HCT116 (cell line): ENCODE measurements at regions not wholly inside any gene's neighbourhood (a gene's known extent, or its start where the extent isn't known, plus 50 kb on each side); places are given as distances from the start of the nearest gene placed in this dataset.

Experiments used
- ATAC-seq: fragments of 200-7000 bp; cut with Tn5 transposase; 2 replicates; pipeline ENCODE4 v1.9.1; 2020; ENCODE audit warnings: mild to moderate bottlenecking, moderate library complexity
- BruUV-seq: library from RNA; stranded (reverse); fragments of 400-500 nt; replicated peaks from 2 replicates; lab custom pipeline; 2021; lab: Mats Ljungman, UMichigan
- CTCF ChIA-PET: fragments of 300-600 bp; sonication (Branson Sonifier 250); formaldehyde crosslinking; loops from one replicate; lab custom pipeline; 2021; ENCODE audit warnings: antibody characterized with exemption; lab: Charles Lee
- POLR2A ChIA-PET: fragments of 300-600, 350-600 bp; sonication (Branson Sonifier 250); formaldehyde crosslinking; loops from one replicate; lab custom pipeline; 2021; ENCODE audit warnings: antibody characterized with exemption; lab: Charles Lee
- RAD21 ChIA-PET, 2 experiments: fragments of 300-600 bp; sonication (Branson Sonifier 250); formaldehyde crosslinking; loops; one replicate each; lab custom pipeline; 2023; ENCODE audit warnings: low total read pairs in 2 of 2; ENCODE audit not compliant: uncharacterized antibody in 2 of 2, unreplicated experiment in 2 of 2, low non-redundant PET in 1 of 2; lab: Charles Lee
- DNase-seq: peaks from one replicate; pipeline ENCODE4 v3.0.0-alpha.2; 2010; ENCODE audit warnings: low read depth, low spot score
- H2AFZ ChIP-seq: fragments of 200-600 bp; shearing (Covaris generic), sonication (generic); 2 replicates; pipeline ENCODE4 v1.6.1; 2017; ENCODE audit warnings: low read depth, mixed run types, mixed read lengths, antibody characterized with exemption, low read length; ENCODE audit not compliant: poor library complexity, severe bottlenecking
- H3K27ac ChIP-seq: 2 replicates; pipeline ENCODE4 v1.5.1; 2012; ENCODE audit warnings: low read depth, low read length
- H3K27me3 ChIP-seq: fragments of 200-600 bp; sonication (generic); 2 replicates; pipeline ENCODE4 v1.6.1; 2016; ENCODE audit warnings: mixed run types, low read length, mixed read lengths; ENCODE audit not compliant: insufficient read depth
- H3K36me3 ChIP-seq, 2 experiments: fragments of 200-500 bp in 1 of 2; fragments of 200-600 bp in 1 of 2; sonication (Bioruptor generic) in 1 of 2; sonication (generic) in 1 of 2; 2 replicates each; pipeline versions ENCODE4 v1.5.1 to v1.6.1; 2014 to 2016; ENCODE audit warnings: low read length in 2 of 2, inconsistent platforms in 1 of 2, mixed read lengths in 1 of 2, mixed run types in 1 of 2; ENCODE audit not compliant: insufficient read depth in 2 of 2, control insufficient read depth in 1 of 2
- H3K4me1 ChIP-seq, 2 experiments: fragments of 200-600 bp in 1 of 2; sonication (generic) in 1 of 2; 2 replicates each; pipeline versions ENCODE4 v1.5.1 to v1.6.1; 2012 to 2017; ENCODE audit warnings: low read length in 2 of 2, inconsistent platforms in 1 of 2, mild to moderate bottlenecking in 1 of 2, mixed read lengths in 1 of 2, mixed run types in 1 of 2, moderate library complexity in 1 of 2; ENCODE audit not compliant: insufficient read depth in 2 of 2, control insufficient read depth in 1 of 2
- H3K4me2 ChIP-seq: fragments of 200-600 bp; sonication (generic); 2 replicates; pipeline ENCODE4 v1.6.1; 2017; ENCODE audit warnings: mixed run types, low read length, mixed read lengths
- H3K4me3 ChIP-seq, 2 experiments: fragments of 200-600 bp in 1 of 2; sonication (generic) in 1 of 2; replicated peaks in 1 of 2; 2 replicates each; pipeline ENCODE4 v1.5.1; 2011 to 2016; ENCODE audit warnings: low read length in 2 of 2, control low read depth in 1 of 2, low read depth in 1 of 2, mild to moderate bottlenecking in 1 of 2, mixed read lengths in 1 of 2, mixed run types in 1 of 2
- H3K79me2 ChIP-seq: fragments of 200-600 bp; sonication (generic); 2 replicates; pipeline ENCODE4 v1.6.1; 2017; ENCODE audit warnings: mild to moderate bottlenecking, mixed run types, low read length, moderate library complexity, mixed read lengths; ENCODE audit not compliant: insufficient read depth
- H3K9ac ChIP-seq: fragments of 200-600 bp; sonication (generic); 2 replicates; pipeline ENCODE4 v1.6.1; 2016; ENCODE audit warnings: low read length, mixed read lengths
- H3K9me2 ChIP-seq: fragments of 200-600 bp; sonication (generic), shearing (Covaris generic); 2 replicates; pipeline ENCODE4 v1.6.1; 2017; ENCODE audit warnings: mixed run types, mild to moderate bottlenecking, moderate library complexity; ENCODE audit not compliant: insufficient read depth
- H3K9me3 ChIP-seq, 2 experiments: fragments of 200-500 bp in 1 of 2; fragments of 200-600 bp in 1 of 2; sonication (Bioruptor generic) in 1 of 2; sonication (generic) in 1 of 2; 2 replicates each; pipeline ENCODE4 v1.6.1; 2014 to 2017; ENCODE audit warnings: low read length in 2 of 2, mixed read lengths in 2 of 2, inconsistent platforms in 1 of 2, low read depth in 1 of 2, mild to moderate bottlenecking in 1 of 2, mixed run types in 1 of 2, moderate library complexity in 1 of 2; ENCODE audit not compliant: control insufficient read depth in 1 of 2, insufficient read depth in 1 of 2
- H4K20me1 ChIP-seq: fragments of 200-600 bp; sonication (generic), shearing (Covaris generic); 2 replicates; pipeline ENCODE4 v1.6.1; 2017; ENCODE audit warnings: mixed run types, mild to moderate bottlenecking, moderate library complexity; ENCODE audit not compliant: insufficient read depth
- CBX3 ChIP-seq: IDR thresholded peaks from 2 replicates; pipeline ENCODE4 v1.6.1; 2012; ENCODE audit warnings: low read depth
- CEBPB ChIP-seq: IDR thresholded peaks from 2 replicates; pipeline ENCODE4 v1.6.1; 2012; ENCODE audit warnings: low read depth
- EGR1 ChIP-seq: IDR thresholded peaks from 2 replicates; pipeline ENCODE4 v1.6.1; 2012; ENCODE audit warnings: low read depth
- EZH2 ChIP-seq: fragments of 200-600 bp; sonication (generic); IDR thresholded peaks from 2 replicates; pipeline ENCODE4 v1.6.1; 2017; ENCODE audit warnings: antibody characterized with exemption, mixed run types
- EZH2phosphoT487 ChIP-seq: fragments of 200-600 bp; IDR thresholded peaks from 2 replicates; pipeline ENCODE4 v1.6.1; 2018; ENCODE audit warnings: antibody characterized with exemption, borderline replicate concordance
- FOSL1 ChIP-seq: IDR thresholded peaks from 2 replicates; pipeline ENCODE4 v1.6.1; 2012; ENCODE audit warnings: low read depth
- POLR2AphosphoS5 ChIP-seq: IDR thresholded peaks from 2 replicates; pipeline ENCODE4 v1.6.1; 2011; ENCODE audit warnings: mild to moderate bottlenecking, low read depth, low read length, moderate library complexity
- RAD21 ChIP-seq: IDR thresholded peaks from 2 replicates; pipeline ENCODE4 v1.6.1; 2012; ENCODE audit warnings: low read depth, mild to moderate bottlenecking
- SP1 ChIP-seq: IDR thresholded peaks from 2 replicates; pipeline ENCODE4 v1.6.1; 2012; ENCODE audit warnings: low read depth
- TCF7L2 ChIP-seq: IDR thresholded peaks from 2 replicates; pipeline ENCODE4 v1.7.0; 2011; ENCODE audit warnings: borderline replicate concordance, inconsistent platforms; ENCODE audit not compliant: insufficient read depth, insufficient read length; ENCODE audit errors: extremely low read depth
- ZBTB33 ChIP-seq: IDR thresholded peaks from 2 replicates; pipeline ENCODE4 v1.6.1; 2011; ENCODE audit warnings: mild to moderate bottlenecking, low read length, moderate library complexity; ENCODE audit not compliant: insufficient replicate concordance; ENCODE audit errors: extremely low read depth
- intact Hi-C: fragments of 100-400 bp; cut with micrococcal nuclease; formaldehyde crosslinking; loops from 2 replicates; pipeline ENCODE4 v1.10.0; 2022
- TF ChIP-seq, protein P1 (sequence below), 3 experiments: fragments of 200-600 bp in 1 of 3; sonication (generic) in 1 of 3; IDR thresholded peaks in 2 of 3; conservative IDR thresholded peaks in 1 of 3; 2 replicates each; pipeline ENCODE4 v1.5.1; 2012 to 2017; ENCODE audit warnings: low read depth in 2 of 3, low read length in 2 of 3, antibody characterized with exemption in 1 of 3, borderline replicate concordance in 1 of 3, control low read depth in 1 of 3, mild to moderate bottlenecking in 1 of 3, mixed read lengths in 1 of 3, mixed run types in 1 of 3, moderate library complexity in 1 of 3; ENCODE audit not compliant: insufficient read depth in 1 of 3

DNA sequence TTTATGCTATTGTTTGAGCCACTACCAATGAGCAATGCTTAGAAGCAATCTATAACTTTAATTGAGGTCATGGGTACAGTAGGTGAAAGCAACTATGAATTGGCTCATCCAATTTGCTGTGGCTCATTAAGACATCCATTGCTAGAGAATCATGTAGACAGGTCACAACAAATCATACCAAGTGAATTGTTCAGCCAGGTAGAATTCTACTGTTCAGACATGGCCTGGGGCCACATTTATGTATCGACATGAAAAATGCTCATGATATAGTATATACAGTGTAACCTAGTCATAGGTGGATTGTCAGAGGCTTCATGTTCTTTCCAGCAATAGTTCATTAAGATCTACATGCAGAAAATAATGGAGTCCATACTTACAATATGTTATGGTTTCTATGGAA is 633.7 kb upstream of the EYS start:
- Histone ChIP-seq H4K20me1 (no peaks in the 10 kb centered on the region), H3K79me2 (no peaks in the 10 kb centered on the region), H3K36me3 (no peaks in the 10 kb centered on the region), H3K4me1 (no peaks in the 10 kb centered on the region), H3K27ac (no peak overlapping the region), H2AFZ (no peak overlapping the region), H3K4me2 (no peak overlapping the region), H3K4me3 (no peak overlapping the region), H3K9me3 (peaks cover 9 to 16% of the 10 kb centered on the region in 2 experiments; a peak in 2 of 4 replicates), H3K9ac (no peak overlapping the region), H3K27me3 (no peaks in the 10 kb centered on the region), H3K9me2 (no peaks in the 10 kb centered on the region)
- RAD21 ChIA-PET = no interaction called here
- BruUV-seq = no TSS peak
- CTCF ChIA-PET = no interaction called here
- TF ChIP-seq RAD21 (no peak), CBX3 (no peak), EZH2 (no peak), ZBTB33 (no peak), POLR2AphosphoS5 (no peak), TCF7L2 (no peak), SP1 (no peak), FOSL1 (no peak), EZH2phosphoT487 (no peak), EGR1 (no peak), CEBPB (no peak)
- TF ChIP-seq, protein P1, sequence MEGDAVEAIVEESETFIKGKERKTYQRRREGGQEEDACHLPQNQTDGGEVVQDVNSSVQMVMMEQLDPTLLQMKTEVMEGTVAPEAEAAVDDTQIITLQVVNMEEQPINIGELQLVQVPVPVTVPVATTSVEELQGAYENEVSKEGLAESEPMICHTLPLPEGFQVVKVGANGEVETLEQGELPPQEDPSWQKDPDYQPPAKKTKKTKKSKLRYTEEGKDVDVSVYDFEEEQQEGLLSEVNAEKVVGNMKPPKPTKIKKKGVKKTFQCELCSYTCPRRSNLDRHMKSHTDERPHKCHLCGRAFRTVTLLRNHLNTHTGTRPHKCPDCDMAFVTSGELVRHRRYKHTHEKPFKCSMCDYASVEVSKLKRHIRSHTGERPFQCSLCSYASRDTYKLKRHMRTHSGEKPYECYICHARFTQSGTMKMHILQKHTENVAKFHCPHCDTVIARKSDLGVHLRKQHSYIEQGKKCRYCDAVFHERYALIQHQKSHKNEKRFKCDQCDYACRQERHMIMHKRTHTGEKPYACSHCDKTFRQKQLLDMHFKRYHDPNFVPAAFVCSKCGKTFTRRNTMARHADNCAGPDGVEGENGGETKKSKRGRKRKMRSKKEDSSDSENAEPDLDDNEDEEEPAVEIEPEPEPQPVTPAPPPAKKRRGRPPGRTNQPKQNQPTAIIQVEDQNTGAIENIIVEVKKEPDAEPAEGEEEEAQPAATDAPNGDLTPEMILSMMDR (IDR thresholded peaks at IDR 0.05 in 2 of 3, conservative IDR thresholded peaks at IDR 0.05 in 1 of 3; ENCODE audit: borderline replicate concordance in 1 of 3, insufficient read depth in 1 of 3, low read depth in 2 of 3, low read length in 2 of 3) = no peak
- ATAC-seq = no peak
- intact Hi-C loops = no loop called here
- POLR2A ChIA-PET = no interaction called here
- DNase-seq = no peak
